ENCODE measurements at regions not wholly inside any gene's neighbourhood (a gene's known extent, or its start where the extent isn't known, plus 50 kb on each side); places are given as distances from the start of the nearest gene placed in this dataset.
A peak's percentile ranks its signal among the peaks of the same experiment; 100 is the strongest.

DNA sequence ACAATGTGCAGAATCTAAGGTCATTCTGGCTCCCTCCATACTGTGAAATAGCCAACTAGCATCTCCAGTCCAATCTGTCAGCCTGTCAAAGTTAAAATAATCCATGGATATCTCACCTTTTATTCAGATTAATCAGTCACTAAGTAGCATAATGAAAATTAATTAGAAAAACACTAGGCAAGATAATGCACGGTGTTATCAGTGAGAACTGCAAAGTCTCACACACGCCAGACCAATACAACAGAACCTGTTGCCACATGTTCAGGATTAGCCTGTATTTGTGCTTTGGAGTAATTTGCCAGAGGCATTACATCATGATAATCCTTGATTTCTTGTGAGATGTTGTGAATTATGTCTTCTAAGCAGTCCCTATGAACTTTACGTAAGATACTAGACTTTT lies 820.4 kb upstream of the ALCAM start:
- DNase-seq = no peak

DNA sequence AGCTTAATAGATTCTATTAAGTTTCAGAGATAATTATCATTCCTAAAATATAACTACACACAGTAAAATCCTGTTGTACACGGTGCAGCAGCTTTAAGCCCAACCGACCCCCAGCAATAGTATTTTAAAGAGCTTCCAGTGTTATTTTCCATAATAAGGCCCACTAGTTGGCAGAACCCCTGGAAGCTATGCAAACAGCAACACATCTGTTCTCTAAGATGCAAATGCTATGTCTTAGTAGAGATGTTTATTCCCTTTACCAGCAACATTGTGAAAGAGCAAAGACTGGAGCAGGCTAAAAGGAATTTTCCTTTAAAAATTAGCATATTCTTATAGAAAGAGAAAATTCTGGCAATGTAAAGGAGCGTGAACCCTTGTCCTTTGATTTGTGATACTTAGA lies 819.7 kb upstream of the ALCAM start:
- DNase-seq = no peak

- DNase-seq = no peak
These were observed 818.3 kb upstream of the ALCAM start for GRCh38 chr3:104548401-104548800.

DNA sequence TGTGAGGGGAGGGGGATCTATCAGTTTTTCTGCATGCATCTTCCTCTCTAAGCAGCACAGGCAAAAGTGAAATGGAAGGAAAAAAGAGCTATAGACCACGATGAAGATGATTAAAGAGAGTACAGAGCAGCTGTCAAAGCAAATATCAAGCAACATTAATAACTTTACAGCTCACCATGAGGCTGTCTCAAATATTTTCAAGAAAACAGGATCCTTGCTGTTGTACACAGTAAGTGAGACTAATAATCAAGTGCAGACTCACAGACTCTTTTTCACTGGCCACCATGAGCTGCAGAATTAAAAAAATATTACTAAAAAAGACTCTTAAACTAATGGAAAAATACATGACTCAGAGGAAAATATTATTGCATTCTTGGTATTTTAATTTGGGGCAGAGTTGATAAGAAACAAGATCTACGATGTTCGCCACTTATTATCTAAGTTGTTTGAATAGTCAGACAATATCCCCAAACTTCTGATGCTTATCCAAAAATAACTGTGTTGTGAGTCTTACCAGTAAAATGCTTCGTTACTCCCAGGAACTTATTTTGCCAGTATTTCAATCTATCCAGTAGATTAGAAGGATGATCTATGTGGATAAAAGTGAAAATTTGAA lies 817.5 kb upstream of the ALCAM start:
- DNase-seq = no peak

GRCh38 chr3:104553121-104553520 lies 813.6 kb upstream of the ALCAM start:
- DNase-seq = no peak

DNA sequence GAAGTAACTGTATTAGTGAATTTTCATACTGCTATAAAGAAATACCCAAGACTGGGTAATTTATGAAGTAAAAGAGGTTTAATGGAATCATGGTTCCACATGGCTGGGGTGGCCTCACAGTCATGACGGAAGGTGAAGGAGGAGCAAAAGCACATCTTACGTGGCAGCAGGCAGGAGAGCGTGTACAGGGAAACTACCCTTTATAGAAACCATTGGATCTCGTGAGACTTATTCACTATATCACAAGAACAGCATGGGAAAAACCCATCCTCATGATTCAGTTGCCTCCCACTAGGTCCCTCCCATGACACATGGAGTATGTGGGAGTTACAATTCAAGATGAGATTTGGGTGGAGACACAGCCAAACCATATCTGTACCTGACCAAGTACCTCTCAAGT lies 812.3 kb upstream of the ALCAM start:
- DNase-seq = no peak

- no peak for DNase-seq
These were observed 811.0 kb upstream of the ALCAM start for GRCh38 chr3:104555728-104556127.

GRCh38 chr3:104556372-104557078 lies 810.2 kb upstream of the ALCAM start:
- DNase-seq = no peak

DNA sequence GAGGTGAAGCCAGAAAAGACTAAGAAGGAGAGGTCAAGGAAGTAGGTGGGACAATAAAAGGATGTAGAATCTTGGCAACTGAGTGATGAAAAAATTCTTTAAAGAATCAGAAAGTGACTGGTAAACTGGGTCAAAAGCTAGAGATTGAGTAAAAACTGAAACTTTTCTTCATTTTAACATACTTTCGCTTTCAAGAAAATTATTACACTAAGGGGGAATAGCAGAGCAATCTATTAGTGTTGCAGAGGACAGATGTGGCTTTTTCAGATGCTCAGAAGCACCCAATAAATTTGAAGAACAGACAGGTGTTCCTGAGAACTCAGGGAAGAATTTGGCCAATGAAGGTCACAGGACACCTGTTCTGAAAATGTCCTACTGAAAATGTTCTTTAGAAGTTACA lies 805.4 kb upstream of the ALCAM start:
- DNase-seq = no peak

- DNase-seq = peak; percentile 6 to 44 (median 25)
These were observed 802.6 kb upstream of the ALCAM start for GRCh38 chr3:104564045-104564643.

GRCh38 chr3:104566054-104566453 lies 800.7 kb upstream of the ALCAM start:
- no peak for DNase-seq

DNA sequence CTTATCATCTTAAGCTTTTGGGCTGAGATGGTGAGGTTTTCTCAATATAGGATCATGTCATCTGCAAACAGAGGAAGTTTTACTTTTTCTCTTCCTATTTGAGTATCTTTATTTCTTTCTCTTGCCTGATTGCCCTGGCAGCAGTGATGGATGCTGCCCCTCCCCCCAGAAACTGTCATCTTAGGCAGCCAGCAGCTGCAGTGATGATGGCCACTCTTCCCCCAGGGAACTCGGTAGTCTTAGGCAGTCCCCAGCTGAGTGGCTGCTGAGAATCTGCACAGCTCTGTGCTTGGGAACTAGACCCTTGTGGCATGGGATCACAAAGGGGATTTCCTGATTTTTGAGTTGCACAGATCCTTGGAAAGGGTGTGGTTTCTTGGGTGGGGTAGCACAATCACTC lies 791.1 kb upstream of the ALCAM start:
- no peak for DNase-seq

DNA sequence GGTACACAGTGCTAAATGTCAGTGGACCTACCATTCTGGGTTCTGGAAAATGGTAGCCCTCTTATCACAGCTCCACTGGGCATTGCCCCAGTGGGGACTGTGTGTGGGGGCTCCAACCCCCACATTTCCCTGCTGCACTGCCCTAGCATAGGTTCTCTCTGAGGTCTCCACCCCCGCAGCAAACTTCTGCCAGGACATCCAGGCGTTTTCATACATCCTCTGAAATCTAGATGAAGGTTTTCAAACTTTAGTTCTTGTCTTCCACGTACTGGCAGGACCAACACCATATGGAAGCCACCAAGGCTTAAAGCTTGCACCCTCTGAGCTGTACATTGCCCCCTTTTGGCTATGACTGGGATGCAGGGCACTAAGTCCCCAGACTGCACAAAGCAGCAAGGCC lies 788.2 kb upstream of the ALCAM start:
- DNase-seq = no peak

GRCh38 chr3:104582092-104582491 lies 784.6 kb upstream of the ALCAM start:
- DNase-seq = no peak

DNA sequence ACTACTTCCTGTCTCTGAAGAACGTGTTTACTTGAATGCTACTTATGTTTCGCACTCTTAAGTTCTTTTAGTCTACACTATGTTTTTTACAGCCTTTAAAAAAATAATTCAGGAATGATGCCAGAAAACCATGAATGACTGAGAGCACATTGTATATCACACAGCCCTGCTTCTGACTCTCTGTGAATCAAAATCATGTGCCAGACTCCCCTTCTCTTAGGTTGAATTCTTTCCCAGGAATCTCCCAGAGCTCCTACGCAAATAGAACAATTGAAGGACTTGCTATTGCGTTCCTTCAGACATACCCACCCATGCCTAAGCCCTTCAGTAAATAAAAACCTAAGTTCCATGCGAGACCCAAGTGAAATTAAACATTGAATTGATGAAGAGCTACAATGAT lies 782.0 kb upstream of the ALCAM start:
- no peak for DNase-seq

DNA sequence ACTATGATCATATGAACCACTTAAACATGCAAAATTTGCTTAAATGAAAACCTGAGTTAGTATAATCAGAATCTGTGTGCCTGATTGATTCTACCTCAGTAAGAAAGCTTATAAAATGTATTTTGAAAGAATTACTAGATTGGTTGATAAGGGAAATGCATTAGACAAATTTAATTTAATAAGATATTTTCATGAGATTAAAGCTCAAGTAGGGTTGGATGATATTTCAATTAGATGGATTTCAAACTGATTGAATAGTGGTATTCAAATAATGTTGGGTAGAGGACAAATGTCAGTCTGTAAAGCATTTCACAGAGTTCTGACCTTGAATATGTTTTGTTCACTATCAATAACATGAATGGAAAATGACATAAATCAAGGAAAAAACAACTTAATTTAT lies 780.4 kb upstream of the ALCAM start:
- DNase-seq = no peak

- no peak for DNase-seq
These were observed 778.3 kb upstream of the ALCAM start for GRCh38 chr3:104588442-104588841.

GRCh38 chr3:104591776-104592175 lies 774.9 kb upstream of the ALCAM start:
- no peak for DNase-seq

DNA sequence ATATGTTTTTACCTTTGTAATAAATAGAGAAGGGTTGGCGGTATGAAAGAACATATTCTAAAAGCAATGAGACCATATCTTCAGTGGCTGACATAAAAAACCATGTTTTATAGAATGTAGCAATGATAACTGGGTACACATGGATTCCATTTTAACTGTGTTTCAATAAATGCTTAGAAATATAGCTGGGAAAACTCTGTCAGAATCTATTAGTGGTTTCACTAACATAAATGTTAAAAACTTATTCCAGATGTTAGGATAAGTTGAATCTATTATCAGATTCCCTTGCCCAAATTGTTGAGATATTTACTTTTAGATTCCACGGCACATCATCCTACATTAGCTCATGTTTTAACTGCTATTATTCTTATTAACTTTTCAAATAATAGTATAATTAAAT lies 772.2 kb upstream of the ALCAM start:
- no peak for DNase-seq

DNA sequence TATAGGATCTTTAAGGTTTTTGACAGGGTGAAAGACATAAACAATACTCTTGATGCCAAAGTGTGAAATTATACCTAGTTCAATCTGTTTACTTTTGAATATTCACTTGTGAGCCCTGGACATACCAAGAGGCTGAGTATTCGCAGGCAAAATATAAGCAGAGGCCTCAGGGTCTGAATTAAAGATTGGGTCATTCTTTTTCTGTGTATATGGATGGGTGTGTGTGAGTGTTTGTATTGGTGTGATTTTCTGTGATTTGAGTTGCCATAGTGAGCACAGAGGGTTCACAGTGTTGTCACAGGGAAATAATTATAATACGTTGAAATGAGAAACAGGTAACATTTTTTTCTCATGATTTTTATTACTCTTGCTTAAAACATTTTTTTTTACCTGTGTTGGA lies 770.7 kb upstream of the ALCAM start:
- DNase-seq = no peak

GRCh38 chr3:104596551-104596950 lies 770.2 kb upstream of the ALCAM start:
- peak in 2 of 6 experiments; percentile 3 to 7 for DNase-seq

DNA sequence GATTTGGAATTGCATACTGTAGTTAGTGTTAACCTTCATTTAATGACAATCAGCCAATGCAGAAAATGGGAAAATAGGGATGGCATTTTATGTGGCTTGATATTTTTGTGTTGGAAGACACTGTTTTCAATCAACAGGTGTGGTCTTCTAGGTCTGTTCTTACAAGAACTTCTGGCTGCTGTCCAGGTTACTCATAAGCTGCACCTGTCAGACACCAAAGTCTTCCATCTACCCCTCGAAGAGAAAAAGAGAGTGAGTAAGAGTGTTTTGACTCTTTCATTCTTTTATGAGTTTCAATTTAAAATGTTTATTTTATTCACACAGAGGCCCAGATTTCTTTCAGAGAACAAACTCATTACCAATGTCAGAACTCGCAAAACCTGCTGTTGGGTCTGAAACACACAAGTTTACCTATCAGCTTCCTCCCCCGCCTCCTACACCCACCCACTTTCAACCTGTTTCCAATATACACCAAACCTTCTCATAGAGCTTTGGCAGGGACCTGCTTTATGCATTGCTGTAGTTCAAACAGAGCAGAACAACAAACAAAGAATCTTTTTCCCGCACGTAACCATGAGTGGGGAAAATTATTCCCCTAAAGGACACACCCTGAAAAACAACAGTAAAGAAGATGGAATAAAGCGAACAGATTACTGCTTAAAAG lies 767.7 kb upstream of the ALCAM start:
- no peak for DNase-seq

DNA sequence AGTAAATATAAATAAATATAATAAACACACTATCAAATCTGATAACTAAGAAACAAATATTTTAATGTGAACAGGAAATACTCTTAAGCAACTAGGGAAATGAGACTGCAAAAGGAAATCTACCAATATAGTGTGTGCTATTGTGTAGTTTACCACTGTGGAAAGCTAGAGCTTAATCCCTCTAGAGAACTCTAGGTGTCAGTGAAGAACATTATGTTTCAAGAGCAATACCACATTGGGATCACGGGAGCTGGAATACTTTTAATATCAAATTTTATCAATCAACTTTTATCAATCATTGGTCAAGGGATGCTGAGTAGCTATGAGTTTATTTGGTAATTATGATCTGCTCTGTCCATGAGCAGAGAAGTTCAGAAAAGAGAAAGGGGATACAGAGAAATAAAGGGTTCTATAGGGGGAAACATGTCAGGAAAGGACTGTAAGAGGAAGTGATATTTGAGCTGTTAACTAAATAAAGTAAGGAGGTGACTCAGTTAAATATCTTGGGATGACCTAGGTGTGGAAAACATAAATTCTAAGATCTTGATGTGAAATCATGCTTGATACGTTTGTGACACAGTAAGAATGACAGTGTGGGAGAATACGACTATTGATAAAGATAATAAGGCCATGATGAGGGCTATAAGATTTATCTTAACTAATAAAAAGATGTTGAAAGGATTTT lies 762.2 kb upstream of the ALCAM start:
- no peak for DNase-seq
